H7 (cell line): ENCODE measurements at regions not wholly inside any gene's neighbourhood (a gene's known extent, or its start where the extent isn't known, plus 50 kb on each side); places are given as distances from the start of the nearest gene placed in this dataset.
"Not testable (repeated sequence)": the region's sequence is repeated elsewhere in the genome, so short reads cannot be mapped to it uniquely, and the experiment has no call there.

Experiments
- DNase-seq: peaks from one replicate; pipeline ENCODE4 v3.0.0; 2012
- H3K27me3 ChIP-seq: 2 replicates; pipeline ENCODE4 v1.6.0; 2011; ENCODE audit warnings: mild to moderate bottlenecking, low read length; ENCODE audit not compliant: control insufficient read depth, insufficient read depth
- H3K36me3 ChIP-seq: replicated peaks from 2 replicates; pipeline ENCODE4 v1.5.1; 2011; ENCODE audit warnings: low read length; ENCODE audit not compliant: control insufficient read depth, insufficient read depth
- H3K4me3 ChIP-seq: 2 replicates; pipeline ENCODE4 v1.5.1; 2011; ENCODE audit warnings: low read depth, mild to moderate bottlenecking, control low read depth, low read length, moderate library complexity; ENCODE audit not compliant: insufficient read depth

GRCh38 chr7:124152859-124153692, 120.2 kb upstream of the TMEM229A start:
- Histone ChIP-seq H3K4me3 (no peak overlapping the region), H3K27me3 (no peaks in the 10 kb centered on the region), H3K36me3 (no peaks in the 10 kb centered on the region)
- DNase-seq, result peak; percentile 15

- Histone ChIP-seq H3K36me3 (no peaks in the 10 kb centered on the region), H3K27me3 (no peaks in the 10 kb centered on the region), H3K4me3 (no peak overlapping the region)
- no peak for DNase-seq
Observed at GRCh38 chr7:124137664-124138063, 104.8 kb upstream of the TMEM229A start.

DNA sequence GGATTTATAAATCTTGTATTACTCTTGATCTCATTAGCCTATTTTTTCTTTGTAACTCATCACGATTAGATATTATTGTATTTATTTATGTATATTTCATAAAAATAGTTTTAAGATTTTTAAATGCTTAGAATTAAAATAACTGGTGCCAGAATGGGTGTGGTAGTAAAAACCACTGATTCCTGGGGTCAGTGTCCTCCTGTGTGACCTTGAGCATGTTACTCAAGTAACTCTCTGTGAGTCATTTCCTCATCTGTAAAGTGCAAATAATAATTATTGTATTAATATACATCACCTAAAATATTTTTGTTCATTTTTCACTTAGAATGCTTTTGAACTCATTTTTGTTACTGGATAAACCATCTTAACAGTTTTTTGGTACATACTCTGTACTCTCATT, 91.3 kb upstream of the TMEM229A start:
- Histone ChIP-seq H3K27me3 (no peaks in the 10 kb centered on the region), H3K4me3 (no peak overlapping the region), H3K36me3 (no peaks in the 10 kb centered on the region)
- DNase-seq, result no peak

- DNase-seq, result no peak
- Histone ChIP-seq H3K27me3 (no peaks in the 10 kb centered on the region), H3K36me3 (no peaks in the 10 kb centered on the region), H3K4me3 (no peak overlapping the region)
Observed at GRCh38 chr7:124120911-124121310, 88.0 kb upstream of the TMEM229A start.

DNA sequence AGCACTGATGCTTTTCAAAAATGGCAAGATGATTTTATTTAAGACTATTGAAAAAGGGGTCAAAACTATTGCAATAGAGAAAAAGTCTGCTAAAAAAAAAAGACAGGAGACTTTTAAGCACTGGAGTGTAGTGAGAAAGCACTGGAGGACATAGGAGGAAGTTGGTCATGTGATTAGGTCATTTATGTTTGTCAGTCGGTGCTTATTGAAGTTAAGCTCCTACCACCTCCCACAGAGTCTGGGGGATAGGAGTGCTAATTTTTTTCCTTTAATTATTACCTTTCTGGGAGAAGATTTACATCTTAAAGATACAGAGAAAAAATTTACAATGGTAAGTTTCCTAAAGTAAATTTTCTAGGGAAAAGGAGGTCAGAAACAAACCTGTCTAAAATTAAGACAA, 80.2 kb upstream of the TMEM229A start:
- Histone ChIP-seq H3K27me3 (no peaks in the 10 kb centered on the region), H3K36me3 (no peaks in the 10 kb centered on the region), H3K4me3 (no peak overlapping the region)
- DNase-seq, result no peak

DNA sequence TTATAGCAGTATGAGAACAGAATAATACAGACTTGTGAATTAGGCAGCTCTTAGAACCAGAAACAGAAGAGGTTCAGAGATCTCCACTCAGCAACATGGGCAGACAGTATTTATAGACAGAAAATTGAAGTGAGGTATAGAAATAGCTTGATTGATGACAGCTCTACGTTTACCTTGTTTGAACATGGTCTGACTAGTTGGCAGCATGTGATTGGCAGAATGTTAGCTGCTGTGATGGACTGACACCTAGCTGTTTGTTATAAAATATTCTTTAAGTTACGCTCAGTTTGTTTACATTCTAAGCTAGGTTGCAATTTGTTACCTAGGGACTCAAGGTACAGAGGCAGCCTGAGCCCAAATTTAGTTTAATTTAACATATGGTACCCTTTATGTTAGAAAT, 73.7 kb upstream of the TMEM229A start:
- no peak overlapping the region for H3K4me3 ChIP-seq
- no peaks in the 10 kb centered on the region for H3K27me3 ChIP-seq
- DNase-seq, result no peak
- H3K36me3 ChIP-seq, result no peaks in the 10 kb centered on the region

DNA sequence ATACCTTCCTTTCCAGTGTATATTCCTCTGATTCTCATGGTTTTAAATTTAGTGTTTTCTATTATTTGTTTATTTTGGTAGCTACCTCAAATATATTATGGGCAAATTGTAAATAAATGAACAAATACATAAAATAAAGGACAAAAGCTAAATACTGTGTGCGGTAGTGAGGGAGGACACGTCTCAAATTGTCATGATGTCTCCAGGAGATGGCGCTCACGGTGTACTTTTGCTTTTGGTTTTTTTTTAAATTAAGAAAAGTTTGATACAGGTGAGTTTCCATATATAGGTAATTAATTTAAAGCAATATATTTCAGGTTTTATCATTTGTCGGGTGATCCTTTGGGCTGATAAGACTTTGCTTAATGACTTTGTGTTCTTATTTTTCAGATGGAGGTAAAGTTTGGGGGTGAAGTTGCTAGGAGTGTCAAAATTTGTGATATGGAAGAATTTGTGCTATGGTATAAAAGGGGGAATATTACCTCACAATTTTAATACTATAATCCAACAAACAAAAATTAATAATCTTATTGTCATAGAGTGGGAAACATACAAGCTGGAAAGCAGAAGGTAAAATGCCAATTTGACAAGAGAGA, 68.4 kb upstream of the TMEM229A start:
- no peaks in the 10 kb centered on the region for H3K36me3 ChIP-seq
- H3K4me3 ChIP-seq, result no peak overlapping the region
- no peaks in the 10 kb centered on the region for H3K27me3 ChIP-seq
- peak; percentile 15 for DNase-seq

- H3K4me3 ChIP-seq, result no peak overlapping the region
- DNase-seq, result no peak
- no peaks in the 10 kb centered on the region for H3K36me3 ChIP-seq
- H3K27me3 ChIP-seq, result no peaks in the 10 kb centered on the region
Observed at GRCh38 chr7:124100190-124100589, 67.3 kb upstream of the TMEM229A start.

DNA sequence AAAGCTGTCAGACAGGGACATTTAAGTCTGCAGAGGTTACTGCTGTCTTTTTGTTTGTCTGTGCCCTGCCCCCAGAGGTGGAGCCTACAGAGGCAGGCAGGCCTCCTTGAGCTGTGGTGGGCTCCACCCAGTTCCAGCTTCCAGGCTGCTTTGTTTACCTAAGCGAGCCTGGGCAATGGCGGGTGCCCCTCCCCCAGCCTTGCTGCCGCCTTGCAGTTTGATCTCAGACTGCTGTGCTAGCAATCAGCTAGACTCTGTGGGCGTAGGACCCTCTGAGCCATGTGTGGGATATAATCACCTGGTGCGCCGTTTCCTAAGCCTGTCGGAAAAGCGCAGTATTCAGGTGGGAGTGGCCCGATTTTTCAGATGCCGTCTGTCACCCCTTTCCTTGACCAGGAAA, 66.7 kb upstream of the TMEM229A start:
- not testable (repeated sequence) for H3K27me3 ChIP-seq, DNase-seq, H3K36me3 ChIP-seq, H3K4me3 ChIP-seq

DNA sequence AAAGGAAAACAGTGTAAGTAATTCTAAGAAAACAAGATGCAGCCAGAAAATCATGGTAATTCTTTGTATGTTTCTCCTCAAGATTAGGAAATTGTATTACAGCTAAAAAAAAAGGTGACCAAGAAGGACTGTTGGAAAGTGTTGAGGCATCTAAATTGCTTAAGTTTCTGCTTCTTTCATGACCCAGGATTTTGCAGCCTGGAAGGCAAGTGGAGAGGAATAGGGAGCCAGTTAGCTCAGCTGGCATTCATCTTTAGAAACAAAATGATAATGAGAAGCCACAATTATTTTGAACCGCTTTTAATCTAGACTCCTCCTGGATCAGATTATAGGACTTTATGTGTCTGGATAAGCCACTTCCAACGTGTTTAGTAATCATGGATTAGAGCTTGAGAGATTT, 56.8 kb upstream of the TMEM229A start:
- Histone ChIP-seq H3K4me3 (no peak overlapping the region), H3K27me3 (no peaks in the 10 kb centered on the region), H3K36me3 (no peaks in the 10 kb centered on the region)
- DNase-seq, result no peak

- H3K36me3 ChIP-seq, result no peaks in the 10 kb centered on the region
- H3K27me3 ChIP-seq, result no peaks in the 10 kb centered on the region
- H3K4me3 ChIP-seq, result no peak overlapping the region
- DNase-seq, result no peak
Observed at GRCh38 chr7:124088590-124088989, 55.7 kb upstream of the TMEM229A start.

DNA sequence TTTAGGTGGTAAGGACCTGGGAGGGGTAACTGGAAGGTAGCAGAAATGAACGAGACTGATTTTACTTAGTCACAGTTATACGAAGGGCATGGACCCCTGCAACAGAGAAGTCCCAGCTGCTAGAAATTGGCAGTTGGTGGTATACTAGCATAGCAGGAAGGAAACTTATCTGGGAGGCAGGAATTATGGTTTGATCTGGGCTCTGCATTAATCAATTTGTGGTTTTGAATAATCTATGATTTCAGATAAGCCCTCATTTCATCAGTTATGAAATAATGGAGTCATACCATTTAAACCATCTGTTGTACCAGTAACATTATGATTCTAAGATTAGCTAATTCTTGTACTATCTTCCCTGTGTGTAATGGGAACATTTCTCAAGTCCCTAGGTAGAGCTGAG, 54.0 kb upstream of the TMEM229A start:
- no peaks in the 10 kb centered on the region for H3K36me3 ChIP-seq
- H3K4me3 ChIP-seq, result no peak overlapping the region
- DNase-seq, result no peak
- no peaks in the 10 kb centered on the region for H3K27me3 ChIP-seq

DNA sequence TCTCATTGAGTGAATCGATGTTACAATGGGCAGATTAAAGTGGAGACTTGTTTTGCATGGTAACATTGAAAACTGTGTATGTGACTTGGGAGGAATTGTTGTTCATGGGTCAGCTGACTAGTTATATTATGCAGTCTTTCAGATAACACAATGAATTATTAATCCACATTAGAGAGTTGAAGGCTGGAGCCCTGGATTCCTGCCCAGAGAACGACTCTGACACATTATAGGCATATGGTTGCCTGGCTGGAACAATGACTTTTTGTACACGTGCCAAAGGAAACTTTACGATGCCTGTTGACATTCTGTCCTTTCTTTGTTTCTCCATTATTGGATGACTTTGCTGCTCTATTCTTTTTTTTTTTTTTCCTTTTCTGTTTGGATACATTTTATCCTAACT, 52.3 kb upstream of the TMEM229A start:
- no peak for DNase-seq
- H3K27me3 ChIP-seq, result no peaks in the 10 kb centered on the region
- no peak overlapping the region for H3K4me3 ChIP-seq
- no peaks in the 10 kb centered on the region for H3K36me3 ChIP-seq

GRCh38 chr7:124084024-124084423, 51.2 kb upstream of the TMEM229A start:
- DNase-seq, result no peak
- H3K27me3 ChIP-seq, result no peaks in the 10 kb centered on the region
- no peaks in the 10 kb centered on the region for H3K36me3 ChIP-seq
- no peak overlapping the region for H3K4me3 ChIP-seq
